HCT116 (cell line): ENCODE measurements at regions not wholly inside any gene's neighbourhood (a gene's known extent, or its start where the extent isn't known, plus 50 kb on each side); places are given as distances from the start of the nearest gene placed in this dataset.

Experiments
- ATAC-seq: fragments of 200-7000 bp; cut with Tn5 transposase; 2 replicates; pipeline ENCODE4 v1.9.1; 2020; ENCODE audit warnings: mild to moderate bottlenecking, moderate library complexity
- BruUV-seq: library from RNA; stranded (reverse); fragments of 400-500 nt; replicated peaks from 2 replicates; lab custom pipeline; 2021; lab: Mats Ljungman, UMichigan
- CTCF ChIA-PET: fragments of 300-600 bp; sonication (Branson Sonifier 250); formaldehyde crosslinking; loops from one replicate; lab custom pipeline; 2021; ENCODE audit warnings: antibody characterized with exemption; lab: Charles Lee
- POLR2A ChIA-PET: fragments of 300-600, 350-600 bp; sonication (Branson Sonifier 250); formaldehyde crosslinking; loops from one replicate; lab custom pipeline; 2021; ENCODE audit warnings: antibody characterized with exemption; lab: Charles Lee
- RAD21 ChIA-PET, 2 experiments: fragments of 300-600 bp; sonication (Branson Sonifier 250); formaldehyde crosslinking; loops; one replicate each; lab custom pipeline; 2023; ENCODE audit warnings: low total read pairs in 2 of 2; ENCODE audit not compliant: uncharacterized antibody in 2 of 2, unreplicated experiment in 2 of 2, low non-redundant PET in 1 of 2; lab: Charles Lee
- DNase-seq: peaks from one replicate; pipeline ENCODE4 v3.0.0-alpha.2; 2010; ENCODE audit warnings: low read depth, low spot score
- H2AFZ ChIP-seq: fragments of 200-600 bp; shearing (Covaris generic), sonication (generic); 2 replicates; pipeline ENCODE4 v1.6.1; 2017; ENCODE audit warnings: low read depth, mixed run types, mixed read lengths, antibody characterized with exemption, low read length; ENCODE audit not compliant: poor library complexity, severe bottlenecking
- H3K27ac ChIP-seq: 2 replicates; pipeline ENCODE4 v1.5.1; 2012; ENCODE audit warnings: low read depth, low read length
- H3K27me3 ChIP-seq: fragments of 200-600 bp; sonication (generic); 2 replicates; pipeline ENCODE4 v1.6.1; 2016; ENCODE audit warnings: mixed run types, low read length, mixed read lengths; ENCODE audit not compliant: insufficient read depth
- H3K36me3 ChIP-seq, 2 experiments: fragments of 200-500 bp in 1 of 2; fragments of 200-600 bp in 1 of 2; sonication (Bioruptor generic) in 1 of 2; sonication (generic) in 1 of 2; 2 replicates each; pipeline versions ENCODE4 v1.5.1 to v1.6.1; 2014 to 2016; ENCODE audit warnings: low read length in 2 of 2, inconsistent platforms in 1 of 2, mixed read lengths in 1 of 2, mixed run types in 1 of 2; ENCODE audit not compliant: insufficient read depth in 2 of 2, control insufficient read depth in 1 of 2
- H3K4me1 ChIP-seq, 2 experiments: fragments of 200-600 bp in 1 of 2; sonication (generic) in 1 of 2; 2 replicates each; pipeline versions ENCODE4 v1.5.1 to v1.6.1; 2012 to 2017; ENCODE audit warnings: low read length in 2 of 2, inconsistent platforms in 1 of 2, mild to moderate bottlenecking in 1 of 2, mixed read lengths in 1 of 2, mixed run types in 1 of 2, moderate library complexity in 1 of 2; ENCODE audit not compliant: insufficient read depth in 2 of 2, control insufficient read depth in 1 of 2
- H3K4me2 ChIP-seq: fragments of 200-600 bp; sonication (generic); 2 replicates; pipeline ENCODE4 v1.6.1; 2017; ENCODE audit warnings: mixed run types, low read length, mixed read lengths
- H3K4me3 ChIP-seq, 2 experiments: fragments of 200-600 bp in 1 of 2; sonication (generic) in 1 of 2; replicated peaks in 1 of 2; 2 replicates each; pipeline ENCODE4 v1.5.1; 2011 to 2016; ENCODE audit warnings: low read length in 2 of 2, control low read depth in 1 of 2, low read depth in 1 of 2, mild to moderate bottlenecking in 1 of 2, mixed read lengths in 1 of 2, mixed run types in 1 of 2
- H3K79me2 ChIP-seq: fragments of 200-600 bp; sonication (generic); 2 replicates; pipeline ENCODE4 v1.6.1; 2017; ENCODE audit warnings: mild to moderate bottlenecking, mixed run types, low read length, moderate library complexity, mixed read lengths; ENCODE audit not compliant: insufficient read depth
- H3K9ac ChIP-seq: fragments of 200-600 bp; sonication (generic); 2 replicates; pipeline ENCODE4 v1.6.1; 2016; ENCODE audit warnings: low read length, mixed read lengths
- H3K9me2 ChIP-seq: fragments of 200-600 bp; sonication (generic), shearing (Covaris generic); 2 replicates; pipeline ENCODE4 v1.6.1; 2017; ENCODE audit warnings: mixed run types, mild to moderate bottlenecking, moderate library complexity; ENCODE audit not compliant: insufficient read depth
- H3K9me3 ChIP-seq, 2 experiments: fragments of 200-500 bp in 1 of 2; fragments of 200-600 bp in 1 of 2; sonication (Bioruptor generic) in 1 of 2; sonication (generic) in 1 of 2; 2 replicates each; pipeline ENCODE4 v1.6.1; 2014 to 2017; ENCODE audit warnings: low read length in 2 of 2, mixed read lengths in 2 of 2, inconsistent platforms in 1 of 2, low read depth in 1 of 2, mild to moderate bottlenecking in 1 of 2, mixed run types in 1 of 2, moderate library complexity in 1 of 2; ENCODE audit not compliant: control insufficient read depth in 1 of 2, insufficient read depth in 1 of 2
- H4K20me1 ChIP-seq: fragments of 200-600 bp; sonication (generic), shearing (Covaris generic); 2 replicates; pipeline ENCODE4 v1.6.1; 2017; ENCODE audit warnings: mixed run types, mild to moderate bottlenecking, moderate library complexity; ENCODE audit not compliant: insufficient read depth
- CBX3 ChIP-seq: IDR thresholded peaks from 2 replicates; pipeline ENCODE4 v1.6.1; 2012; ENCODE audit warnings: low read depth
- SIN3A ChIP-seq: IDR thresholded peaks from 2 replicates; pipeline ENCODE4 v1.6.1; 2012; ENCODE audit warnings: low read depth
- SRF ChIP-seq: IDR thresholded peaks from 2 replicates; pipeline ENCODE4 v1.6.1; 2012; ENCODE audit warnings: low read depth
- YY1 ChIP-seq: IDR thresholded peaks from 2 replicates; pipeline ENCODE4 v1.6.1; 2011; ENCODE audit warnings: low read length, low read depth, moderate library complexity, mild to moderate bottlenecking; ENCODE audit not compliant: insufficient replicate concordance; ENCODE audit errors: extremely low read depth
- ZFX ChIP-seq: fragments of 450-650 bp; IDR thresholded peaks from 2 replicates; pipeline ENCODE4 v1.6.1; 2017
- intact Hi-C: fragments of 100-400 bp; cut with micrococcal nuclease; formaldehyde crosslinking; loops from 2 replicates; pipeline ENCODE4 v1.10.0; 2022
- TF ChIP-seq, protein P1 (sequence below): IDR thresholded peaks from 2 replicates; pipeline ENCODE4 v1.6.1; 2011; ENCODE audit warnings: mild to moderate bottlenecking, low read length, moderate library complexity; ENCODE audit not compliant: insufficient replicate concordance; ENCODE audit errors: extremely low read depth

DNA sequence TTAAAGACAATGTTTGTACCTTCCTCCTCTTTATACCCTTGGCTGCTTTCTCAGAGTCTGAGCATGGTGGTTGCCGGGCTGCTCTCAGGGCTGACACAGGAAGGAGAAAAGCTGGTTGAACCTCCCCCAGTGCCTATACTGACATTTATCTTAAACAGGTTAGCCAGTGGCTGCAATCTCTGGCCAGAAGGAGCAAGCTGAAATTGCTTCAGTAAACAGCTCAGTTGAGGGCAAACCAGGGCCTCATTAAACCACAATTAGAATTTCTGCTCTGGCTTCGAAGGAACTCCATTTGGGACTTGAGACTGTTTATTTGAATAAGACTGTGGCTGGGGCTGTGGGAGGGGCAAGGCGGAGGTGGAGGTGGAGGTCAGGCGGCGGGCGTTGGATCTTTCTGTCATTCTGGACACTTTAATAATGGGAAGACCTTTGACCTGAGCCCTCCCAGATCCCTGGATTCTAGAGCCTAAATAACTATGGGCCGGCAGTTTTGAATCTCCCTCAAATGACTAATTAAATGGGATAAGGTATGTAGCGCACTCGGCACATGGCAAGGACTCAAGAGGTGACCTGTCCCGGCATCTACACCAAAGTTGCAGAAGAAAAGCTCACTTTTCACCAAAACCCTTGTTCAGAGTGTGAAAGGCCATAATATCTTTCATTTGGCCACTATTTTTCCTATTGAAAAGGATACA, 120.6 kb upstream of the MYCN start:
- BruUV-seq = no TSS peak
- peaks cover 2% of the 10 kb centered on the region; the same call in 1 of the 2 replicates for H3K27me3 ChIP-seq
- RAD21 ChIA-PET = interaction anchor here in 1 of 2 experiments (0.6 kb wide), 1 partner anchor 21 kb away, joined by 3 read pairs; no protein-coding TSS in a partner anchor
- ATAC-seq = no peak
- no peaks in the 10 kb centered on the region for H3K9me3 ChIP-seq
- H3K9me2 ChIP-seq = no peaks in the 10 kb centered on the region
- TF ChIP-seq SIN3A = no peak
- POLR2A ChIA-PET = no interaction called here
- H3K27ac ChIP-seq = no peak overlapping the region
- CTCF ChIA-PET = no interaction called here
- no peaks in the 10 kb centered on the region for H3K79me2 ChIP-seq
- no peaks in the 10 kb centered on the region for H4K20me1 ChIP-seq
- no peak overlapping the region for H3K9ac ChIP-seq
- no peaks in the 10 kb centered on the region for H3K4me1 ChIP-seq
- no peak overlapping the region for H2AFZ ChIP-seq
- DNase-seq = no peak
- no peaks in the 10 kb centered on the region for H3K36me3 ChIP-seq
- intact Hi-C loops = no loop called here
- H3K4me2 ChIP-seq = no peak overlapping the region
- H3K4me3 ChIP-seq = no peak overlapping the region

DNA sequence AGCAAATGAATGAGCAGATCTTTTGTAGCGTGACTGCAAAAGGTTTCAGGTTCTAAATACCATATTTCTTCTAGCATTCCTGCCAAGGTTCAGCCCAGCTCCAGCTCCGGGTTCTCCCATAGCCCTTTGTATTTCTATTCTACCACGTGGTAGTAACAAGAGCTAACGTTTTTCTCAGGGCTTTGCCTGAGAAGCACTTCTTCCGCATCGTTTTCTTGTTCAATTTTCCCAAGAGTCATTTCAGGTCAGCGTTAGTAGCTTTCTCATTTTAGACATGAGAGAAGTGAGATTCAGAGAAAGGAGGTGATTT, 120.1 kb upstream of the MYCN start:
- intact Hi-C loops = no loop called here
- Histone ChIP-seq H2AFZ (no peak overlapping the region), H3K9me3 (no peaks in the 10 kb centered on the region), H4K20me1 (no peaks in the 10 kb centered on the region), H3K27me3 (peaks cover 2% of the 10 kb centered on the region; the same call in 1 of the 2 replicates), H3K27ac (no peak overlapping the region), H3K9ac (no peak overlapping the region), H3K79me2 (no peaks in the 10 kb centered on the region), H3K4me3 (no peak overlapping the region), H3K4me2 (no peak overlapping the region), H3K4me1 (no peaks in the 10 kb centered on the region), H3K9me2 (no peaks in the 10 kb centered on the region), H3K36me3 (no peaks in the 10 kb centered on the region)
- ChIA-PET CTCF (no interaction called here), RAD21 (no interaction called here), POLR2A (no interaction called here)
- TF ChIP-seq YY1 = no peak
- TF ChIP-seq CBX3 = no peak
- TF ChIP-seq, protein P1, sequence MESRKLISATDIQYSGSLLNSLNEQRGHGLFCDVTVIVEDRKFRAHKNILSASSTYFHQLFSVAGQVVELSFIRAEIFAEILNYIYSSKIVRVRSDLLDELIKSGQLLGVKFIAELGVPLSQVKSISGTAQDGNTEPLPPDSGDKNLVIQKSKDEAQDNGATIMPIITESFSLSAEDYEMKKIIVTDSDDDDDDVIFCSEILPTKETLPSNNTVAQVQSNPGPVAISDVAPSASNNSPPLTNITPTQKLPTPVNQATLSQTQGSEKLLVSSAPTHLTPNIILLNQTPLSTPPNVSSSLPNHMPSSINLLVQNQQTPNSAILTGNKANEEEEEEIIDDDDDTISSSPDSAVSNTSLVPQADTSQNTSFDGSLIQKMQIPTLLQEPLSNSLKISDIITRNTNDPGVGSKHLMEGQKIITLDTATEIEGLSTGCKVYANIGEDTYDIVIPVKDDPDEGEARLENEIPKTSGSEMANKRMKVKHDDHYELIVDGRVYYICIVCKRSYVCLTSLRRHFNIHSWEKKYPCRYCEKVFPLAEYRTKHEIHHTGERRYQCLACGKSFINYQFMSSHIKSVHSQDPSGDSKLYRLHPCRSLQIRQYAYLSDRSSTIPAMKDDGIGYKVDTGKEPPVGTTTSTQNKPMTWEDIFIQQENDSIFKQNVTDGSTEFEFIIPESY = no peak
- TF ChIP-seq SRF = no peak
- no peak for TF ChIP-seq ZFX
- BruUV-seq = no TSS peak
- ATAC-seq (no peak), DNase-seq (no peak)
